HG03565 (cell line): ENCODE measurements at regions not wholly inside any gene's neighbourhood (a gene's known extent, or its start where the extent isn't known, plus 50 kb on each side); places are given as distances from the start of the nearest gene placed in this dataset.

ENCODE experiments used
- ATAC-seq: cut with Tn5 transposase; IDR thresholded peaks from one replicate; pipeline ENCODE4 v1.9.1; 2021; ENCODE audit warnings: mild to moderate bottlenecking, moderate library complexity; ENCODE audit not compliant: unreplicated experiment

DNA sequence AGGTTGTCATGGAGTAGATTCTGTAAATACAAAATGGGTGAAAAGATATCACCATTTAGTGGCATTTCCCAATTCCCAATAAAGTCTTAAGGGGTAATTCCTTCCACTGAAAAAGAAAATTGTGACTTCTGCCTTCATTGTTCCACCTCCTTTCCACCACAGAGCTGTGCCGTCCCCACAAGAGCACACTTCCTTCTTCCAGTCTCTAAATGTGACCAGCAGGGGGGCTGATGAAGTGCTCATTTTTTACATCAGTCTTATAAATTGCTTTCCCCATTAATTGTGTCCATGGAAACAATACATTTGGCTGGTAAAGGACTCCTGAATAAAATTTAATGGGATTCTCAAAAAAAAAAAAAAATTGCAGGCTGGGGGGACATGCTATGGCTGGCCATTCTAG, 260.8 kb upstream of the PSMD7 start:
- no peak for ATAC-seq

DNA sequence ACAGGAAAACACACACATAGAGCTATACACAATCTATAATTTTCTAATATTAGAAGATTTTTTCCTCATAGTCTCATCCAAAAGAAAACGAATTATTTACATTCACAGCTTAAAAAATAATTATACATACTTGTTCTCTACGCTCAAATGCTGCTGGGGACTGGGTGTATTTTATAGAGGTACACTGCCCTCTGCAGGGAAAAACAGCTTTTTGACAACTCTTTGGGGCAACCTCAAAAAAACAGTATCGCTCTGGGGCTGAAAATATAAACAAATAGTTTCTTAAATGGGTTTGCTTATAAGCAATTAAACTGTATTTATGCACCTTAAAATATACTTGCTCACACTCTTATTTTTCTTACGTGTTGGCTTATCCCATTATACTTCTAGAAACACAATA, 261.8 kb upstream of the PSMD7 start:
- no peak for ATAC-seq

DNA sequence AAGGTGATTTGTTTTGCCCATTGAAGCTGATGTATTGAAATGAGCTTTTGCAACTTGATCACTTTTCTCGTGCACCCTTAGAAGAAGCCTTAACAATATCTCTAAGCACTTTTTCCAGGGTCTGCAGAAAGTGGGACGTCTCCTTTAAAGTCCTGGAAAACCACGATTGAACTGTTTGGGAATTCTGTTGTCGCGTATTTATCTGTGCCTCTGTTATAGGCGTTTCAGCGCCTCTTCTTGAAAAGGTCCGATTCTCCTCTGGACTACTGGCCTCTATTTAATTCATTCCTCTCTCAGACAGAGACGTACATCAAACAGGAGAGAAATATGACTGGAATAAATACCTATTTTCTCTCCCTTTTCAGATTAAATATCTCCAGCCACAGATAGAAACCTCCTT, 262.4 kb upstream of the PSMD7 start:
- ATAC-seq: no peak

DNA sequence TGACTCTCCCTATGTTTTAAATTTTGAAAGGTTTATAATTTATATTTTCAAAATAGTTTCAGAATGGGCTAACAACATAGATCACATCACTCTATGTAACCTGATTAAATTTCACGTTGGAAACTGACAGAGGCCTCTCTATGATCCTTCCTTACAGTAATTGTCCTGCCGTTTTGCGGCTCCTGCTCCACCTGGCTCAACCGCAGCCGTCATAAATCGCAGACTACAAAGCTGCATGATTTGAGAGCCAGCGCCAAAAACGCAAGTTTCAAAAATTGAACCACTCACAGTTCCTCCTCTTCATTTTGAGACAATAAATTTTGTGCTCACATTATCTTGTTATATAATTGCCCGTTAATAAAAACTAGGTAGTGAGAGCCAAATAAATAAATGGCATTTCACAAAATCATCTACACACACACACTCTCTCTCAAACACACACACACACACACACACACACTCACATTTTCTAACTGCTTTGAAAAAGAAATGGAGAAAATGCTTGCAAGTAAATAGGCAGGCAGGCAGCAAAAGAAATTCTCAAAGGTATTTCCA, 263.1 kb upstream of the PSMD7 start:
- ATAC-seq: no peak

DNA sequence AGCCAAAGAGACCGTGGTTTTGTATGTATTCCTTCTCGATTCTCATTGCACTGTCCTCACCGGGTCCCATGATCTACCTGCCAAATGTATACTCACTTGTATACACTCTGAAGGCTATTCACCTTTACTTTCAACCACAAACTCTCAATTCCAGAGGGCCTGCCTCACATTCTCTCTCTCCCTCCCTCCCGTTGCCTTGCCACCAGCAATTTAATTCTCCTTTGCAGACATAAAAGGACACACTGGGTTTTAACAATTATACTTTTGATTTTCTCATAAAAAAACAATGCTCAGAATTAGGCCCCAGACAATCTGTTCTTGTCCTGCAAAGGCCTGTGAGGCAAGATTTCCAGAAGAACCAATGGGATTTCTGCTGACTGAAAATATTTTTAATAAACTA, 265.1 kb upstream of the PSMD7 start:
- ATAC-seq: no peak

DNA sequence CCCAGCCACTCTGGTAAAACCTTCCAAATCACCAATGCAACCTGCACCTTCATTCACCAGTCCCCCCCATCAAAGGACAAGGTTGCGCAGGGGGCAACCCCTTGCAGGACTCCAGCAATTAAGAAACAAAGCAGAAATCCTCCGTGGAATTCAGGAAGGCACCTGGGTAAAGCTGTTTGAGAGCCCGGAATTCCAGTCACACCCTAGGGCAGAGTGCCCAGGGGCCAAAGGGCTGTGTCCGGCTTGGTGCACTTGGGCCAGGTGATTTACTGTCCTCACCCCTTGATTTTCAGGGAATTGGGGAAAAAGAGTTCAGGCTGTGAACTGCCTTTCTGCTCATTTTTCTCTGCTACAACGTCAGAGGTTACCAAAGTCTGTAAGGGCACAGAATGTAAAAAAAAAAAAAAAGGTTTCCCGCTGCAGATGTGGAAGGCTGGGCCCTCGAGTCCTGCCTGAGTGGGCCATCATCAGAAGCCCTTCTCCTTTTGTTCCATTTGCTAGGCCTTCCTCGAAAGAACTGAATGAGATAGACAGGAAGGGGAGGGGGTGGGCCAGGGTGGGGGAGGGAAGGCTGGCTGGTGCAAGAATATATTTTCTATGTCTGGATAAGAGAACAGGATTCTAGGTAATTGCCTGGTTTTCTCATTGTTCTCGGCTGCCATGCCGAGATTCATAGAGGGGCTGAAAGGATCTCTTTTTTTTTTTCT, 266.5 kb upstream of the PSMD7 start:
- no peak for ATAC-seq

DNA sequence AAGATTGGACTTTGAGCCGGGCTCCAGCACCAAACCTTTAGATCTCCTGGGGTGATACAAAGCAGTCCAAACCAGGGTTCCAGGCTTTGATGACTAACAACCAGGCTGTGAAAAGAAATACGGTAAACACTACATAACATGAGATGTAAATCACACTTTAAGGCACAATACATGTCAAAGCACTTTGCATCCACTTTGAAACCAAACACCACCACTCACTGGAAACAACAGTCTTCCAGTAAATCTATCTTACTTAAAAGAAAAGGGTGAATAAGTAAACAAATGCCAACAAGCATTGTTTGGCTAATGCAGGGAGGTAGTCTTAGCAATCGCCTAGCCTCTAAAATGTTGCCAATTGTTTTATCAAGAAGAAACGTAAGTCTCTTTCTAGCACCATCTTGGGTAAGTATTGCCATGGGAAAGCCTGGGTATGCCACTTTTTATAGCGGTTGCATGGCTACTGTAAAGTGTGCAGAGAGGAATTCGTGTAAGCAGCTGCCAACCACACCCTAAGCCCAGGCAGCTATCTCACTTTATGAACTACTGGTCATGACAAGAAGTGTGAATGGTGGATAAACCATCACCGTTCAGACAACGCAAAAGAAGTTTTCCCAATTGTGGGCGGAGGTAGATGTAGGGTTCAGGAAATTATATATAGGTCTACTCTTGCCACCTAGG, 267.4 kb upstream of the PSMD7 start:
- ATAC-seq: no peak

DNA sequence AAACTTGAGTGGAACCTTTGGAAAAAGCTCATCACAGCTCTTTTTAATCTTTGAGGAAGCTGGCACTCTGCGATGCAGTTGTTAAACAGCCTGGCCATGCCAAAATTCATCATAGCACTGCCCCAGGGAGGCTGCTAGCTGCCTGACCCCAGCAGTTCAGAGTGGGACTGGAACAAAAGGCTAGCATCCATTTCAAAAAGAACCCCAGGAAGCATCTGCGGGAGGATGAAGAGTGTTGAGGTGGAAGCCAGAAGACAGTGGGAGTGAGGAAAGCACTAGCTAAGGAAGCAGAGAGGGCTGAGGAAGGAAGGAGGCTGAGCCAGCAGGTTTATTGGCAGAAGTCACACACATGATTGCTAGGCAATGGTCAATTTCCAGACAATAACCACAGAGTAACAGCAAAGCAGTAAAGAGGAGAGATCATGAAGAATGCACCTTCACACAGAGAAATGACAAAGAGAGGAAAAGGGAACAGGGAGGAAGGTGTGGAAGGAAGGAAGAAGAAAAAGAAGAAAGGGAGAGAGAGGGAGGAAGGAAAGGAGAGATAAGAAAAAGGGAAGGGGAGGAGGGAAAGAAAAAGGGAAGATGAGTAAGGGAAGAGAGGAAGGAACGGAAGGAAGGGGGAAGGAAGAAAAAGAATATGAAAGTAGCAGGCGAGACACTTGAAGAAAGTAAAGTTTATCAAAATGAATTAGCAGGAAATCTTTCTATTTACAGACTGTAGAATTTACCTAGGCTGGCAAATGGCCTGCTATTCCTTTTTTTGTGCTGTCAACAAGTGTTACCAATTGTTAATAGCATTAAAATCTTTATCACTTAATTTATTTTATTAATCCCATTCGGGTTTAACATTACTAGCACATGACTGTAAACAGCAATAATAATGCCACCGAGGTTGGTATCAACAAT, 270.0 kb upstream of the PSMD7 start:
- ATAC-seq: no peak

DNA sequence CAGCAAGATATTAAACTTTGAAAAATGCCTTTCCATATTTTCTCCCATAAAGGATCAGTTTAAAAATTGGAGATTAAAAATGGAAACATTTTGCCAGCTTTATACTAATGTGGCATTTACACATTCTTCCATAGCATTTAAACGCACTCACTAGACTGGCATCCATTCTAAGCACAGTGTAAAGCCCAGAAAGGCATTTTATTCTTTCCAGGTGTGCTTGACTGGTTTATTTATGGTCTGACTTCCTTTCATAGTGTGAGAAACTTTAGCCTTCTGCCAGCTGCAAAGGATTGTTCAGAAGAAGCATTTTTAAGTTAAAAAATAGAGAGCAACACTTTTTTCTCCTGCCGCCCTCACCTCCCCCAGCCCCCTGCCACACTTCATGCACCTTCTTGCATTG, 271.7 kb upstream of the PSMD7 start:
- ATAC-seq: no peak

DNA sequence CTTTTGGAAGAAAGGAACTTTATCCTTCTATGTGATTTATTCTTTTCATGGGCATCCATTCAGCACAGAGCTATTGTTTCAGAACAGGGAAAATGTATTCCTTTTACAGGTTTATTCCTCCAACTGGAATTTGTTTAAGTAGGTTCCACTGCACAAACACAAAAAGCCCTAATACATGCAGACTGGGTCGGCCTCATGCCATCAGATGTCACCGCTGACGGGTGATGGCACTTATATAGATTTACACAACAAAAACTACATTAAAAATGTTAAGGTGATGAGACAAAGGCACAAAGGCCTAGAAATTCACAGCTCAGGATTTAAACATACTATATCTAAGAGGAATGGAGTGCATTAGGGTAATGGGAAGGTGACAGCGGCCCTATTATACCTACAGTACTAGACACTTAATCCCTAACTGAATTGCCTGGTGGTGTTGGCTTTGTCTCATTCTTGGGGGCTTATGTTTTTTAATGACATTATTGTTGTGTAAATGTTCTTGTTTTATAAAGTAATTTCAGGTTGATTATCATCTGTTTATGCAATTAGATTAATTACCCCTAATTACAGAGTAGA, 276.4 kb upstream of the PSMD7 start:
- no peak for ATAC-seq

DNA sequence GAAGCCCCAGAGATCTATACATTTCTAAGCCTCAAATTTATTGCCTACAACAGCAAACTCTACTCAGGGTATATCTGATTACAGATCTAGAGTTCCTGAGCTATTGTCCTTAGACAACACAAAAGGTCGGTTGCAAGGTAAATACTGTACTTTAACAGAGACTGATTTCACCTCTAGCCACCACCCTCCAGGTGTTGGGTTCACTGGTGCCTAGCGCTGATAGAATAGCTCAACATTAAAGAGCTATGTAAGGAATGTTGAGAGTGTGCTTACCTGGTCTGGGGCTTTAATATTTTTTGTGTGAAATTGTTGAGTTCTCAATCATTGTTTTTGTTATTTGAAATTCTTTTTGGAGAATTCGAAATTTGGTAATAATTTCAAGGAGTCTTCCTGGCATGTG, 277.0 kb upstream of the PSMD7 start:
- ATAC-seq: no peak

DNA sequence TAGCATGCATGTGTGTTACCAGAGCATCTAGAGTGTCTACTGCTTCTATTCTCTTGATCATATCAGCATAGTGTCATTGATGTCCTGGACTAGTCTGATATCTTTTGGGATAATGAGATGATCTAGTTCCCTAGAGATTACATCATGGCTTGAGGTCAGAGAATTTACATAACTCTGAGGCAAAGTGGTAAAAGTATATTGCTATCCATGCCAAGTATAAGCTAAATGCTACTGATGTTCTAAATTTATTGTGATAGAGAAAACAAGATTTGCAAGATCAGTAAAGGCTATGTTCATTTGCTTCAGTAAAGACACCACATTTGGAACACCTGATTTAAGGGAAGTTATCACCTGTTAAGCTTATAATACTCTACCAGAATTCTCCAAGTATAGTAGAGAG, 280.7 kb upstream of the PSMD7 start:
- no peak for ATAC-seq

DNA sequence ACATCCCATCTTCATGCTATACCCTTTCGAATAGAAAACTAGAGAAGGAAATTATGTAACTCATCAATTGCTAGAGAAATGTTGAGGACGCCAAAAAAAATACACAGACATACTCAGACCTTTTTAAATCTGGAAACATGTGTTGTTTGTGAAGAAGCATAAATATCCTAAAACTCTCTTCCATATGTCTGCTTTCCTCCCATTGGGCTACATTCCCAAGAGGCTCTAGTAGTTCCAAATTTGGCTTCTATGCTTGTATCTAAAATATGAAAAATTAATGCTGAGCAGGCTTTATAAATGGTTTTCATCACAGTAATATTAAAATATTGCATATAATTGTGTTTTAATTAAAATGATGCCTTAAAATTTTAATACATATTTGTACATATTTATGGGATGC, 297.9 kb upstream of the PSMD7 start:
- ATAC-seq: no peak

DNA sequence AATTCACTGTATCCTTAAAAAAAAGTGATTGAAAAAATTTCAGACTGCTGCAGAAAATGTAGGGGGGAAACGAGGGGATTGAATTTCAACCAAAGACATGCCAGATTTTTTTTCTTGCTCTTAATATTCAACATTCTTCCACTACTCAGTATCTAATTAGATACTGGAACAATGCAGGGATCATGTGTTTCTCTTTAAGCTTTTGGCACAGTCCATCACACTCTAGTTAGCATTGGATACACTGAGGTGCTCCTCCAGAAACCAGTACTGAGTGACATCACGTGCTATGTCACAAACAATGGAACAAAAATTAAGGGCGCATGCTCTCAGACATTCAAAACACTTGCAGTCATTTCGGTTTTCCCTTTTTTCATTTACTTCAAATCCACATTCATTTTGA, 298.6 kb upstream of the PSMD7 start:
- no peak for ATAC-seq

DNA sequence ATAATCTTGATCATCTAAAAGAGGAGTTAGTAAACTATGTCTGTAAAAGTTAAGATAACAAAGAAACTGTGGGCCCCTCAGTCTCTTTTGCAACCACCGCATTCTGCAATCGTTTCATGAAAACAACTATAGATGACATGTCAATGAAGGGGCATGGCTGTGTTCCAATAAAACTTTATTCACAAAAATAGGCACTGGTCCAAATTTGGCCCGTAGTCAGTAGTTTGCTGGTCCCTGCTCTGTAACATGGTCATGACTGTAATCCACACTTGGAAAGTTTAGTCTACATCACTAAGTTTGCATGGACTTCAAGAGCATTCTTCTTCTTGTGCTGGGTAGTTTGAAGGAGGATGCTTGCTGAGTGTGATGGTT, 299.3 kb upstream of the PSMD7 start:
- ATAC-seq: no peak

DNA sequence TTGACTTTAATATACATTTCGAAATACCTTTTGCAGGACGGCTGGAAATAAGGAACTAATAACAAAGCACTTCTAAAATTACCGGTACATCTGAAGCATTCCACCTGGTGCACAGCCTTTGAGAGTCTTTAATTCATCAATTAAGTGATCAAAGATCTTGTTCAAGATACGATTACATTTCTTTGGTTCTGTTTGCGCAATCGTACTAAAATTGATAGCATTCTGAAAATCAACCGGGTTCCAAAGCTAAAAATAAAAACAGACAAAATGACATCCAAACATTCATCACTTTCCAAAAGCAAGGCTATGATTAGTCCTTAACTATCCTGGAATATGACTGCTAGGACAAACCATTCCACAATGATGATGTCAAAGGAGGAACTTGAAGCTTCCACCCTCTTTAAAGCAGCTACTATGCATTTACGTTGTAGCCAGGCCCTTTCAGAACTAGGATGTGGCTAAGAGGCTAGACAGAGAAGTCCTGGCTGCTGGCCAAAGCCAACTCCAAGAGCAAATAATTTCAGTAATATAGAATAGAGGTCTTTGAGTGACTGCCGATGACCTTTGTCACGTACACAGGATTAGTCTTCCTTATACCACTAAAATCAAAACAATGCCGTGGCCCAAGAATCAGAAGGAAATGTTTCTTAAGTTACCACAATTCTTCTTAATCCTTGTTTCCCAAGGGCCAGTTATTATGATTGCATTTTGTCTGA, 299.8 kb upstream of the PSMD7 start:
- no peak for ATAC-seq

DNA sequence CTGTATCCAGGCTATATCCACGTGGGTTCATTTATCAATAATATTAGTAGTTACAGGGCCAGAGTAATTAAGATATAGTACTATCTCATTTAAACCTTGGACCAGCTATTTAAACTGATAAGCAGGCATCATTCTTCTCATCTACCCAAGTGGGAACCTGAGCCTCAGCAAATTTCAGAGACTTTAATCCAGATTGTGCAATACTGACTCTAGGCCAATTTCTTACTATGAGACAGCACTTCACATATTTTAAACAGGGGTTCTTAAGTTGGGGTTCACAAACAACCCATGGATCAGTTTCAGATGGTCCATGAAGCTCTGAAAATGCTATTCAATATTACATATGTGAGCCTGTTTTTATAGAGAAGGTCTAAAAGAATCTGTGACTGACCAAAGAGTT, 302.7 kb upstream of the PSMD7 start:
- no peak for ATAC-seq

DNA sequence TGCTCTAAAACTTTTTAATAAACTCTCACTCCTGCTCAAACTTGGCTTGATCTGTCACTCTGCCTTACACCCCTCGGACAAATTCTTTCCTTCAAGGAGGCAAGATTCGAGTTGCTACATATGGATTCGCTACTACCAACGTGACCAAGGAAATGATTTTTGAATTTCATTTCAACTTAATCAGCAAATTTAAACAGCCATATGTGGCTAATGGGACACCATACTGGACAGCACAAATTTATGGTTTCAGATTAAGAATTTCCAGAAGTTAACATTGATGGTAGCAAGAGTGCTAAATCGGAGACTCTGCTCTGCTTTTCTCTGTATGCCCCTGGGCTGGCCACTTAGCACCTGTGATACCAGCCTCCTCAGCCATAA, 318.2 kb upstream of the PSMD7 start:
- ATAC-seq: no peak

DNA sequence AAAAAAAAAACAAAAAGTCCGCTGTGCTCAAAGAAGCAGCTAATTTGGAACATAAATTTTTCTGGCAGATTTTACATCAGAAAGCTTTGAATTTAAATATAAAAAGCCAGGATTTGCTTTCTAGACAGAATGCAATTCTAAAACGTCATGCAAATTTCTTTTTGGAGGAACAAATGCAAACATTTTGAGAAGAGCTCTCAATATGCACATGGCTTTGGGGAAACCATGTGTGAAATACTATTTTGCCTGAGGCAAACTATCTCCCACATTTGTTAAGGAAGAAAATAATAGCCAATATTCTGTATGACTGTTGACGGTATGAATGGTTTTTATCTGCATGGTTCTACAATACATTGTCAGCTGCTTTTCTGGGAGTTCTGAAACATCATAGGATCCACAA, 320.0 kb upstream of the PSMD7 start:
- no peak for ATAC-seq

DNA sequence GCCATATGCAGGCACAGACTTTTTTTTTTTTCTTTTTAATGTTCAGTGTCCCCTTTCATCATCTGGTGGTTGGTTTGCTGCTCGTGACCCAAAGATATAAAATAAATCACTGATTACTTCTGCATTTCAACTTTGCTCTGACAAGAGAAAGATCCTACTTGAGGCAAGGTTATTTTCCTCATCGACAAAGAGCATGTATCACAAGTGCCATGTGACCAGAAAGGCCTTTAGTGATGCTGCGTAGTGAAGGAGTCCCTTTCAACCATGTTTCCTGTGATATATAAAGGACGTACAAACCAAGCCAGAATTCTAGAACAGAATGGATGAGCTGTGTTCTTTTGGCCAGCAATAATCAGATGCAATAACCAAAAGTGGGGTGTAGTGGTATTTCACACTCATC, 323.4 kb upstream of the PSMD7 start:
- no peak for ATAC-seq

DNA sequence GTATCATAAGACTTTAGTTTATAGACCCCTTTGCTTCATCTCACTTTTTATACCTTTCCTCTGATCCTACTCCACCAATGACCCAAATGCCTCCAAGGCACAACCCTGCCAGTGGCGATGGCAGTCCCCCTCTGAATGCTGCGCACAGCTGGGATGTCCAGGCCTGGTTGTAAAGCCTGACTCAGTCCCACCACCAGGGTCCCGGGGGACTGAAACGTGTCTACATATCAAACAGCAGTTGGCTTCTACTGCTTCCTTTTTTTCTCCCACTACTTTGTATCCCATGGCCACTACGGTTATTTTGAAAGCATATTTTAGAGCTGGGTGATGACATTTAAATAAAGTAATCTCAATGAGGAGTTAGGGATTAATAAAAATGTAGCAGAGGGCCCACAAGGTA, 329.8 kb upstream of the PSMD7 start:
- ATAC-seq: no peak
